ENCODE measurements at regions not wholly inside any gene's neighbourhood (a gene's known extent, or its start where the extent isn't known, plus 50 kb on each side); places are given as distances from the start of the nearest gene placed in this dataset.

DNA sequence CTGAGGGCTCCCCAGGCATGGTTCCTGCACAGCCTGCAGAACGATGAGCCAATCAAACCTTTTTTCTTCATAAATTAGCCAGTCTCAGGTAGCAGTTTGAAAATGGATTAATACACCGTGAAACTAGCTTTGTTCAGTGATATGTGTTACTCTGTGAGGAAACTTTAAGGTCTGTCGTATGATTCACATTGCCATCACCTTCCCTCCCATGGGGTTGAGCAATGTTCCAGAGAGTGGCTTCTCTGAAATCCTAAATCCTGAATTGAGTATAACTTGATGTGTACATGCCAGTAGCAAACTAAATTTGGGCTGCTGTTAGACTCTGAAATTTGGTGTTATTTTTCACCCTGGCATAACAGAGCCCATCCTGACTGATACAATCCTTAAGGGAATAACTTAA is 866.4 kb upstream of the C9orf72 start:
- no peaks in the 10 kb centered on the region for H3K79me2 ChIP-seq (ENCODE audit: control insufficient read depth, insufficient read depth, low read length)
- CTCF ChIA-PET (ENCODE audit: low intra/inter-chr PET ratio) = no interaction called here
- intact Hi-C loops (cut with micrococcal nuclease) = no loop called here
- H2AFZ ChIP-seq (ENCODE audit: low read depth, low read length) = no peak overlapping the region
- no peaks in the 10 kb centered on the region for H3K9me3 ChIP-seq (replicated peaks; ENCODE audit: control insufficient read depth, insufficient read depth, low read depth, low read length)
- no peaks in the 10 kb centered on the region for H3K36me3 ChIP-seq (ENCODE audit: control insufficient read depth, insufficient read depth, low read length)
- FAIRE-seq = no peak
- no peaks in the 10 kb centered on the region for H3K4me1 ChIP-seq (replicated peaks in 1 of 2; ENCODE audit: control insufficient read depth in 2 of 2, insufficient read depth in 2 of 2, low read length in 2 of 2)
- H3K4me2 ChIP-seq (ENCODE audit: insufficient read depth, low read length) = no peak overlapping the region
- in situ Hi-C loops (cut with MboI) = no loop called here
- ATAC-seq = no peak
- WGBS (ENCODE audit: insufficient coverage, low coverage, missing lambda C conversion rate) = 0% methylated on average over 3 of the region's 3 CpGs
- H3K9ac ChIP-seq (ENCODE audit: insufficient read depth in 1 of 2, low read depth in 2 of 2, low read length in 2 of 2) = no peak overlapping the region
- DNase-seq (ENCODE audit: extremely low read depth in 1 of 4, low spot score in 3 of 4) = no peak
- no peak overlapping the region for H3K27ac ChIP-seq (ENCODE audit: extremely low read depth, low read depth, low read length)
- no peaks in the 10 kb centered on the region for H4K20me1 ChIP-seq (replicated peaks; ENCODE audit: control insufficient read depth, insufficient read depth, low read length)
- POLR2A ChIA-PET = no interaction called here
- no TSS peak for BruUV-seq (replicated peaks)
- H3K9me1 ChIP-seq (ENCODE audit: control insufficient read depth, insufficient read depth, low read length) = no peaks in the 10 kb centered on the region
- no peaks in the 10 kb centered on the region for H3K27me3 ChIP-seq (ENCODE audit: control insufficient read depth in 2 of 2, insufficient read depth in 2 of 2, low read length in 2 of 2)
- H3K4me3 ChIP-seq = no peak overlapping the region
- TF ChIP-seq NCOA1 (IDR thresholded peaks at IDR 0.05; ENCODE audit: low read depth) (no peak), CXXC5 (CRISPR knock-in tag; IDR thresholded peaks at IDR 0.05) (no peak), ZNF197 (CRISPR knock-in tag; IDR thresholded peaks at IDR 0.05; ENCODE audit: low read depth) (no peak), U2AF1 (optimal IDR thresholded peaks at IDR 0.05; ENCODE audit: low read depth, low read length) (no peak), ZFP30 (CRISPR knock-in tag; IDR thresholded peaks at IDR 0.05; ENCODE audit: borderline replicate concordance) (no peak), KAT7 (CRISPR knock-in tag; IDR thresholded peaks at IDR 0.05; ENCODE audit: borderline replicate concordance) (no peak), BRD9 (IDR thresholded peaks at IDR 0.05; ENCODE audit: low read depth, partially characterized antibody) (no peak), RFX7 (CRISPR knock-in tag; IDR thresholded peaks at IDR 0.05) (no peak), SIRT6 (IDR thresholded peaks at IDR 0.05; ENCODE audit: low read depth, low read length) (no peak), STAT5A (IDR thresholded peaks at IDR 0.05; ENCODE audit: borderline replicate concordance, low read length) (no peak), HNRNPK (IDR thresholded peaks at IDR 0.05; ENCODE audit: low read depth, low read length, poor library complexity, severe bottlenecking) (no peak), KDM2B (CRISPR knock-in tag; IDR thresholded peaks at IDR 0.05) (no peak), ETV6 (IDR thresholded peaks at IDR 0.05; ENCODE audit: borderline replicate concordance in 1 of 2, low read depth in 2 of 2, low read length in 1 of 2) (no peak), ETV6 (CRISPR knock-in tag; IDR thresholded peaks at IDR 0.05; ENCODE audit: borderline replicate concordance) (no peak), RHOXF2B (CRISPR knock-in tag; conservative IDR thresholded peaks at IDR 0.05) (no peak)
- TF ChIP-seq, protein P1, sequence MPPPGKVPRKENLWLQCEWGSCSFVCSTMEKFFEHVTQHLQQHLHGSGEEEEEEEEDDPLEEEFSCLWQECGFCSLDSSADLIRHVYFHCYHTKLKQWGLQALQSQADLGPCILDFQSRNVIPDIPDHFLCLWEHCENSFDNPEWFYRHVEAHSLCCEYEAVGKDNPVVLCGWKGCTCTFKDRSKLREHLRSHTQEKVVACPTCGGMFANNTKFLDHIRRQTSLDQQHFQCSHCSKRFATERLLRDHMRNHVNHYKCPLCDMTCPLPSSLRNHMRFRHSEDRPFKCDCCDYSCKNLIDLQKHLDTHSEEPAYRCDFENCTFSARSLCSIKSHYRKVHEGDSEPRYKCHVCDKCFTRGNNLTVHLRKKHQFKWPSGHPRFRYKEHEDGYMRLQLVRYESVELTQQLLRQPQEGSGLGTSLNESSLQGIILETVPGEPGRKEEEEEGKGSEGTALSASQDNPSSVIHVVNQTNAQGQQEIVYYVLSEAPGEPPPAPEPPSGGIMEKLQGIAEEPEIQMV (tag; conservative IDR thresholded peaks at IDR 0.05; ENCODE audit: low read depth) = no peak
- TF ChIP-seq, protein P2, sequence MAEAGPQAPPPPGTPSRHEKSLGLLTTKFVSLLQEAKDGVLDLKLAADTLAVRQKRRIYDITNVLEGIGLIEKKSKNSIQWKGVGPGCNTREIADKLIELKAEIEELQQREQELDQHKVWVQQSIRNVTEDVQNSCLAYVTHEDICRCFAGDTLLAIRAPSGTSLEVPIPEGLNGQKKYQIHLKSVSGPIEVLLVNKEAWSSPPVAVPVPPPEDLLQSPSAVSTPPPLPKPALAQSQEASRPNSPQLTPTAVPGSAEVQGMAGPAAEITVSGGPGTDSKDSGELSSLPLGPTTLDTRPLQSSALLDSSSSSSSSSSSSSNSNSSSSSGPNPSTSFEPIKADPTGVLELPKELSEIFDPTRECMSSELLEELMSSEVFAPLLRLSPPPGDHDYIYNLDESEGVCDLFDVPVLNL (CRISPR knock-in tag; IDR thresholded peaks at IDR 0.05; ENCODE audit: low read depth) = no peak
- TF ChIP-seq, protein P3, sequence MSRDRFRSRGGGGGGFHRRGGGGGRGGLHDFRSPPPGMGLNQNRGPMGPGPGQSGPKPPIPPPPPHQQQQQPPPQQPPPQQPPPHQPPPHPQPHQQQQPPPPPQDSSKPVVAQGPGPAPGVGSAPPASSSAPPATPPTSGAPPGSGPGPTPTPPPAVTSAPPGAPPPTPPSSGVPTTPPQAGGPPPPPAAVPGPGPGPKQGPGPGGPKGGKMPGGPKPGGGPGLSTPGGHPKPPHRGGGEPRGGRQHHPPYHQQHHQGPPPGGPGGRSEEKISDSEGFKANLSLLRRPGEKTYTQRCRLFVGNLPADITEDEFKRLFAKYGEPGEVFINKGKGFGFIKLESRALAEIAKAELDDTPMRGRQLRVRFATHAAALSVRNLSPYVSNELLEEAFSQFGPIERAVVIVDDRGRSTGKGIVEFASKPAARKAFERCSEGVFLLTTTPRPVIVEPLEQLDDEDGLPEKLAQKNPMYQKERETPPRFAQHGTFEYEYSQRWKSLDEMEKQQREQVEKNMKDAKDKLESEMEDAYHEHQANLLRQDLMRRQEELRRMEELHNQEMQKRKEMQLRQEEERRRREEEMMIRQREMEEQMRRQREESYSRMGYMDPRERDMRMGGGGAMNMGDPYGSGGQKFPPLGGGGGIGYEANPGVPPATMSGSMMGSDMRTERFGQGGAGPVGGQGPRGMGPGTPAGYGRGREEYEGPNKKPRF (IDR thresholded peaks at IDR 0.05; ENCODE audit: low read depth, low read length) = no peak

Measured in K562 (cell line).